ENCODE measurements at regions not wholly inside any gene's neighbourhood (a gene's known extent, or its start where the extent isn't known, plus 50 kb on each side); places are given as distances from the start of the nearest gene placed in this dataset.

GRCh38 chr15:47824147-47824546, 106.8 kb downstream of the SEMA6D start:
- DNase-seq, result no peak

- no peak for DNase-seq
Observed at GRCh38 chr15:47829667-47830066, 112.4 kb downstream of the SEMA6D start.

- DNase-seq, result no peak
Observed at GRCh38 chr15:47834093-47834492, 116.8 kb downstream of the SEMA6D start.

- no peak for DNase-seq
Observed at GRCh38 chr15:47839233-47839825, 122.0 kb downstream of the SEMA6D start.

GRCh38 chr15:47843124-47843663, 125.9 kb downstream of the SEMA6D start:
- DNase-seq, result no peak

- no peak for DNase-seq
Observed at GRCh38 chr15:47844437-47844836, 127.1 kb downstream of the SEMA6D start.

GRCh38 chr15:47846128-47846868, 129.0 kb downstream of the SEMA6D start:
- no peak for DNase-seq

GRCh38 chr15:47846876-47847275, 129.6 kb downstream of the SEMA6D start:
- DNase-seq, result no peak

GRCh38 chr15:47856071-47856470, 138.8 kb downstream of the SEMA6D start:
- no peak for DNase-seq

GRCh38 chr15:47857014-47857775, 139.9 kb downstream of the SEMA6D start:
- no peak for DNase-seq

- no peak for DNase-seq
Observed at GRCh38 chr15:47857776-47858167, 140.5 kb downstream of the SEMA6D start.

GRCh38 chr15:47861111-47861903, 144.0 kb downstream of the SEMA6D start:
- no peak for DNase-seq

- DNase-seq, result no peak
Observed at GRCh38 chr15:47862402-47862801, 145.1 kb downstream of the SEMA6D start.

- no peak for DNase-seq
Observed at GRCh38 chr15:47866446-47866845, 149.1 kb downstream of the SEMA6D start.

GRCh38 chr15:47870300-47870955, 153.1 kb downstream of the SEMA6D start:
- no peak for DNase-seq

GRCh38 chr15:47870956-47871625, 153.8 kb downstream of the SEMA6D start:
- no peak for DNase-seq

- DNase-seq, result no peak
Observed at GRCh38 chr15:47872208-47872607, 154.9 kb downstream of the SEMA6D start.

GRCh38 chr15:47872869-47873432, 155.6 kb downstream of the SEMA6D start:
- no peak for DNase-seq

- no peak for DNase-seq
Observed at GRCh38 chr15:47876986-47877385, 159.7 kb downstream of the SEMA6D start.

- no peak for DNase-seq
Observed at GRCh38 chr15:47877836-47878235, 160.5 kb downstream of the SEMA6D start.

- DNase-seq, result no peak
Observed at GRCh38 chr15:47885920-47886319, 168.6 kb downstream of the SEMA6D start.
